ENCODE measurements at regions not wholly inside any gene's neighbourhood (a gene's known extent, or its start where the extent isn't known, plus 50 kb on each side); places are given as distances from the start of the nearest gene placed in this dataset.

- H3K27ac Mint-ChIP-seq: no peak overlapping the region
- H3K36me3 Mint-ChIP-seq (ENCODE audit: insufficient read depth in 1 of 3, low read depth in 3 of 3): peaks cover 9 to 26% (median 12%) of the 10 kb centered on the region in 3 experiments
- no peak overlapping the region for H2BK12ac ChIP-seq (ENCODE audit: insufficient read length, low read depth, low read length)
- H3K23me2 ChIP-seq (ENCODE audit: insufficient read length, low read depth, low read length, poor library complexity, severe bottlenecking): no peaks in the 10 kb centered on the region
- DNase-seq: no peak
- H3K79me2 ChIP-seq (ENCODE audit: insufficient read depth, low read length): no peaks in the 10 kb centered on the region
- no peak overlapping the region for H2BK15ac ChIP-seq (ENCODE audit: low read depth, low read length)
- H4K20me1 ChIP-seq (ENCODE audit: control insufficient read depth, insufficient read depth, insufficient read length): no peaks in the 10 kb centered on the region
- no peak overlapping the region for H3K56ac ChIP-seq (ENCODE audit: insufficient read length, low read depth, low read length)
- peaks cover 17 to 22% of the 10 kb centered on the region in 2 experiments for H3K9me3 Mint-ChIP-seq
- H3K4ac ChIP-seq (ENCODE audit: low read depth, low read length): no peak overlapping the region
- H3K9ac ChIP-seq (ENCODE audit: extremely low read depth, insufficient read length, low read length): no peak overlapping the region
- no peak overlapping the region for H3K23ac ChIP-seq (ENCODE audit: insufficient read length, low read depth, low read length)
- no peak overlapping the region for H2AK5ac ChIP-seq (ENCODE audit: insufficient read length, low read length)
- H3K4me2 ChIP-seq (ENCODE audit: insufficient read depth, insufficient read length, low read length): no peak overlapping the region
- no peak overlapping the region for H3K14ac ChIP-seq (ENCODE audit: insufficient read depth, low read length)
- no peak overlapping the region for H2BK20ac ChIP-seq (ENCODE audit: low read depth, low read length, poor library complexity, severe bottlenecking)
- no peaks in the 10 kb centered on the region for H3K79me1 ChIP-seq (ENCODE audit: insufficient read depth, low read depth, low read length, poor library complexity, severe bottlenecking)
- TF ChIP-seq CTCF (conservative IDR thresholded peaks at IDR 0.05): no peak
- H3K27me3 Mint-ChIP-seq (ENCODE audit: low read depth): no peaks in the 10 kb centered on the region; the same call in 1 of the 2 replicates
- no peak overlapping the region for H2BK120ac ChIP-seq (ENCODE audit: low read depth, low read length, poor library complexity, severe bottlenecking)
- peaks cover 4 to 6% of the 10 kb centered on the region in 2 experiments; a peak in 3 of 4 replicates for H3K4me1 Mint-ChIP-seq
- H3K4me3 Mint-ChIP-seq: no peak overlapping the region
- H3K27ac ChIP-seq (ENCODE audit: insufficient read length, low read depth, low read length): no peak overlapping the region
- H3K27me3 ChIP-seq (ENCODE audit: insufficient read depth, low read length): no peaks in the 10 kb centered on the region
- no peak overlapping the region for H4K91ac ChIP-seq (ENCODE audit: insufficient read length, low read depth, low read length)
- H3K18ac ChIP-seq (ENCODE audit: insufficient read length, low read depth, low read length): no peak overlapping the region
- H3K4me1 ChIP-seq (ENCODE audit: insufficient read depth, low read length): no peaks in the 10 kb centered on the region
- H3K9me3 ChIP-seq (ENCODE audit: control insufficient read depth, low read depth, low read length): no peaks in the 10 kb centered on the region
- no peak overlapping the region for H2BK5ac ChIP-seq (ENCODE audit: insufficient read length, low read length)
- no peak overlapping the region for H4K8ac ChIP-seq (replicated peaks; ENCODE audit: insufficient read length, low read depth, low read length)
- H3T11ph ChIP-seq (ENCODE audit: low read length): no peak overlapping the region
- WGBS (ENCODE audit: extremely low coverage, insufficient read length, low lambda C conversion rate): no CpG with 5 or more reads among the region's 2 CpGs
- no peak overlapping the region for H4K5ac ChIP-seq (ENCODE audit: insufficient read length, low read depth, low read length)
- H2AFZ ChIP-seq (ENCODE audit: low read length): no peak overlapping the region
Observed at GRCh38 chr15:60280259-60280658, 117.5 kb downstream of the ANXA2 start.

Data from H9 (cell line).